Stimulated activated CD8-positive, alpha-beta memory T cell treated with anti-CD3 and anti-CD28 coated beads, Interleukin-2, amount 100 ng/mL, for 1 hour (primary cell): ENCODE measurements at regions not wholly inside any gene's neighbourhood (a gene's known extent, or its start where the extent isn't known, plus 50 kb on each side); places are given as distances from the start of the nearest gene placed in this dataset.
"Not testable (repeated sequence)": the region's sequence is repeated elsewhere in the genome, so short reads cannot be mapped to it uniquely, and the experiment has no call there.

Experiments used
- DNase-seq, 2 donors: peaks; one replicate each; pipeline ENCODE4 v3.0.0-alpha.2; 2020; ENCODE audit warnings: low read depth in 2 of 2

DNA sequence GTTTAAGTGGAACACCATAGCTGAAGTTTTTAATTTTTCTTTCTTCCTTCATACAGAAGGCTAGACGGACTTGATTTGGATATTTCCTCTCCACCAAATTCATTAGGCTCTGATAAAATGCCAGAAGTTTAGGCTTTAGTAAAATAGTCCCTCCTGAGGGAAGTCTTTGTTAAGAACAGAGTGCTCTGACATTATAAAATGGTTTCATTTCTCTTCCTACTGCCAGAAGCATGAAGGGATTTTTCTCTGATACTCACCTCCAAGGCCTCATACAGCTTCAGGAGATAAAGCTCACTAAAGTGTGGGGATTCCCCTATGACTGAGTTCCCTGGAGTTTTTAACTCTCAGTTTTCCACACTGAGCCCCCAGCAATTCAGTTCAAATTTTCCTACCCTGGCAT lies 1489.6 kb downstream of the REEP3 start:
- DNase-seq = no peak

DNA sequence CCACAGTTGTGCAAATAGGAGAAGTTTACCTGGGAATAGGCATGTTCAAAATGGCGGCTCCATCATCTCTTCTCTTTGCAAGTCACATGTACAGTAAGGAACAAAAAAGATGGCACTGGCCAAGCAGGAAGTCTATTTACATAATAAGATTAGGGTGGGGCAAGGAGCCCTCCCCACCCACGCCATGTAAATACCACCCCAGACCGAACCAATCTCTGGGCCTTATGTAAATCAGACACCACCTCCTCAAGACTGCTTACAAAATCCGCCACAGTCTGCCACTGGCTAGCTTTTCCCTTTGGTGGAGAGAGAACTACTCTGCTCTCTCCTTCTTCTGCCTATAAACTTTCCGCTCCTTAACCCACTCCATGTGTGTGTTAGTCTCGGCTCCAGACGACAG lies 1496.3 kb downstream of the REEP3 start:
- no peak for DNase-seq

DNA sequence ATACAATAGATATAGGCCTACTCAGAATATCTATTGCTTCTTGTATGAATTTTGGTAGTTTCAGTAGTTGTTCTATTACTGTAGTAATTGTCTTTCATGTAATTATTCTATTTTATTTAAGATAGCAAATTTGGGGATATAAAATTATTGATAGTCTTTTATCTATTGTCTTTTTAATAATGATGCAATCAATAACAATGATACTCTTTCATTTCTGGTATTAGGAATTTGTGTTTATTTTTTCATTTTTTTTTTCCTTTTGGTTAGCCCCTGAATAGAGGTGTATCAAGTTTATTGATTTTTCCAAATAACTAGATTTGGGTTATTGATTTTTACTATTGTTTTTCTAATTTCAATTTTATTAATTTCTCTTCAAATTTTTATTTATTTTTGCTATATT lies 1503.7 kb downstream of the REEP3 start:
- no peak for DNase-seq

DNA sequence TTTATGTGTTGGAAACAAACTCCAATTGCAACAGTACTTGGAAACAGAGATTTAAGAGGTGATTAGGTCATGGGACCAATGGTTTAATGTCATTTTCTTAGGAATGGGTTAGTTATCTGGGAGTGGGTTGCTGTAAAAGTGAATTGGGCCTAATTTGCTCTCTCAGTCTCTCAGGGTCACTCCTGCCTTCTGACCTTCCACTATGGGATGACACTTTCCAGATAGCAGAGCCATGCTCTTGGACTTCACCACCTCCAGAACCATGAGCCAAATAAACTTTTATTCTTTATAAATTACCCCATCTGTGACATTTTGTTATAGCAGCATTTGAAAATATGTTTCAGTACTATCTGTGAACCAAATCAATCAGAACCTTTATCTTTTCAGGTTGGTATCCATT lies 1509.1 kb downstream of the REEP3 start:
- no peak for DNase-seq

DNA sequence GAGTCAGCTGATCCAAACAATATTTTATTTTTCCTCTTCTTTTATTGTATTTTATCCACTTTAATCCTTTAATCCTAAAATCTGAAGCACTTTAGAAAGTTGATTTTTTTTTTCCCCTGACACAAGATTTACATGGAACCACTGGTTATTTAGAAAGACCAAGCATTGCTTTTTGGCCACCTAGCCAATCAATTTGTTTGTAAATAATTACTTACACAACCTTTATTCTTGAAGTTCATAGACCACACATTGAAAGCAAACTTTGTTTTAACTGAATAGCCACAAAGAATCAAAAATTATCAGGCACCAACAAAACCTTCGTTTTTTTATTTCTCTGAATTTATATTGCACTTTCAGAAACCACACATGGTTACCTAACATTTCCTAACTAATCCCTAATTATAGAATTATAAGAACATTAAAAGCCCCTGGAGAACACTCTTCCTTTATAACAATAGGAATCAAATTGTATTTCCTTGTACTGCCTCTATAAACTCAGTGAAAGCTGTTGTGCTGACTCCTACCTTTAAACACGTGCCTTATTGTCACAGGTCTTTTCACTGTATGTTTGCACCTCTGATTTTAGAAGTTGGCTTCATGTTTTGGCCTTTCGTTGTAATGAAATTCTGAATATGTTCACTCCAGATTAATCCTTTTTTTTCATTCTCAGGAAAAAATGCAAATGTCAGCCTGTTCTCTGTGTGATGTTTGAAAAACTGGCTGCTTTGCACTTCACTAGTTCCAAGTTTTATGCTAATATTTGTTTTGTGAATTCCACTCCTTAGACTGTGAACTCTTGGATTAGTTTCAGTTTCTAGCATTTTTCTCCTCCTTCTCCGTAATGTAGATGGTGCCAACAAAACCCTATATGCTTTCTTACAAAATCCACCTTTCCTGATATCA lies 1511.9 kb downstream of the REEP3 start:
- DNase-seq = no peak

DNA sequence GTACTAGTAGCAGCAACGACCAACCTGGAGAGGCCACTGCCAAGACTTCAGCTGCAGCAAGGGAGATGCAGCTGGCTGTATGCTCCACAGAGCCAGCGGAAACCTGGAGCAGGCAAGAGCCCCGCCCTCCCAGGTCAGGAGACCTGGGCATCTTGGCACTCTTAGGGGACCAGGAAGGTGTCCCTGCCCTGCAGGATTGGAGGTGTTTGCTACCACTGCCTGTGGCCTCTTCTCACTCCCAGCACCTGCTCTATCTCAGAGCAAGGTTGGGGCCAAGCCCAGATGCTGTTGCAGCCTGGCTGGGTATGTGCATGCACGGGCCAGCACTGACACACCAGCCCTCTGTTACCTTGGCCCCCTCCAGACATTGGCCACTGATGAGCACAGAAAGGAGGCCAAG lies 1512.8 kb downstream of the REEP3 start:
- DNase-seq = no peak

DNA sequence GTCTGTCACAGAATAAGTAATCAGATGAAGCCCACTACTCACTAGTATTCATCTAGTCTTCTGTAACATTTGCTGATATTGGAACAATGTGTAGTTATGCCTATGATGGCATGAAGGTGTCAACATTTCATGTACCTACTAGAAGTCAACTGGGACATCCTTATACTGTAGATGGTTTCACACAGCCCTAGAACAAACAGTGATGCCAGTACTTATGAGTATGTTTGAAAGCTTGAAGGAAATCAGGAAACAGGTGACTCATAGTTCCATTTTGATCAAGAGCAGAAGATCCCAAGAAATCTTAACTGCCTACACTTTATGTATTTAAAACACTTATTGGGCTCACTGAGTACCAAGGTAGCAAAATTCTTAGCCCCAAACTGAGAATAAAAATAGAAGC lies 1519.6 kb downstream of the REEP3 start:
- no peak for DNase-seq

DNA sequence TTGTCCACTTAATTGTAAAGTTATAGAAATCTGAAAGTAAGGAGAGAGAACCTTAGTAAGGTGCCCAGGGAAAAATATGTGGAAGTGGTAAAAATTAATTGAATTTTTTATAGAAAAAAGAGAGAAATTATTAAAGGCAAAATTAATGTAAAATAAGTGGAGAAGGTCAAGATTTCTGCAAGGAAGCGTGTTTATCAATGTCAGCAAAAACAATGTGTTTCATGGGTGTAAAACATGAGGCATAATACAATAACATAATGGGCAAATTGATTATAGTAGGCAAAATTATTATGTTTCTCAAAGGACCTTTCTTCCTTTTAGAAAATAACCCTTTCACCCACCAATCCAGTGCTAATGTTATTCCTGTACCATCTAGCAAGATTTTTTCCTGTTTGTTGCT lies 1520.1 kb downstream of the REEP3 start:
- DNase-seq = no peak

DNA sequence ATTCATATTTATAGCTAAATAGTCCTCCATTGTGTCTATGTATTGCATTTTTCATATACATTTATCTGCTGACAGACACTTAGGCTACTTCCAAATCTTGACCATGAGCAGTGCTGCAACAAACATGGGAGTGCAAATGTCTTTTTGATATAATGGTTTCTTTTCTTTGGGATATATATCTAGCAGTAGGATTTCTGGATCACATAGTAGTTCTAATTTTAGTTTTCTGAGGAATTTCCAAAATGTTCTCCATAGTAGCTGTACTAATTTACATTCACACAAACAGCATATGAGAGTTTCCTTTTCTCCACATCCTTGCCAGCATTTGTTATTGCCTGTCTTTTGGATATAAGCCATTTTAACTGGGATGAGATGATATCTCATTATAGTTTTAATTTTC lies 1521.3 kb downstream of the REEP3 start:
- DNase-seq = no peak

DNA sequence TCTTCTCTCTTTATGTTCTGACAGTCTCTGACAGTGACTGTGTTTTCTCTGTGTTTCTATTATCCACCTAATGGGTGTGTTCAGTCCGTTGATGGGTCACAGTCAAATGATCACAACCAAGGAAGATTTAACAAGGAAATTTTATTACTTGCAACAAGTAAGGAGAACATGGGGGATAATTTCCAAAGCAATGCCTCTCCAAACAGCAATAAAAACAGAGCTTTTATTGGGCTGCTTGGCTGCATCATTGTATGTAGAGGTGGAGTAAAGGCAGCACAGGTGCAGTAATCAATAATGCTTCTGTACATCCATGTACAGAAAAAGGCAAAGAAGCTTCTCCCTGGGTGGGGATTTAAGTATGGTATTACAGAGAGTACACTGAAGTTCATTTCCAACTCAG lies 1525.6 kb downstream of the REEP3 start:
- DNase-seq = no peak

DNA sequence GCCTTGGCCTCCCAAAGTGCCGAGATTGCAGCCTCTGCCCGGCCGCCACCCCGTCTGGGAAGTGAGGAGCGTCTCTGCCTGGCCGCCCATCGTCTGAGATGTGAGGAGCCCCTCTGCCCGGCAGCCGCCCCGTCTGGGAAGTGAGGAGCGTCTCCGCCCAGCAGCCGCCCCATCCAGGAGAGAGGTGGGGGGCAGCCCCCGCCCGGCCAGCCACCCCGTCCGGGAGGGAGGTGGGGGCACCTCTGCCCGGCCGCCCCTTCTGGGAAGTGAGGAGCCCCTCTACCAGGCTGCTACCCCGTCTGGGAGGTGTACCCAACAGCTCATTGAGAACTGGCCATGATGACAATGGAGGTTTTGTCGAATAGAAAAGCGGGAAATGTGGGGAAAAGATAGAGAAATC lies 1530.9 kb downstream of the REEP3 start:
- DNase-seq = not testable (repeated sequence)

DNA sequence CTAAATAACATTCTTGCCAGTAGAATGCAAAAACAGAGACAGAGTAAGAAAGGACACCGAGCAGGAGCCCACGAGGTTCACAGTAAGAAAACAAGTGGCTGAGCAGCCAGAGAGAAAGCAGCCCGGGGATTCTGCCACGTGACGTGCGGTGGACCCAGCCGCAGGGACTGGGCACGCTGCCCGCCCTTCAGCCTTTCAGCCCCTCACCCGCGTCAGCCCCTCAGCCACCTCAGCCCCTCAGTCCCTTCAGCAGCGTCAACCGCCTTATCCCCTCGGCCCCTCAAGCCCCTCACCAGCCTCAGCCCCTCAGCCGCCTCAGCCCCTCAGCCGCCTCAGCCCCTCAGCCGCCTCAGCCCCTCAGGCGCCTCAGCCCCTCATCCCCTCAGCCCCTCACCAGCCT lies 1532.2 kb downstream of the REEP3 start:
- DNase-seq = not testable (repeated sequence)

DNA sequence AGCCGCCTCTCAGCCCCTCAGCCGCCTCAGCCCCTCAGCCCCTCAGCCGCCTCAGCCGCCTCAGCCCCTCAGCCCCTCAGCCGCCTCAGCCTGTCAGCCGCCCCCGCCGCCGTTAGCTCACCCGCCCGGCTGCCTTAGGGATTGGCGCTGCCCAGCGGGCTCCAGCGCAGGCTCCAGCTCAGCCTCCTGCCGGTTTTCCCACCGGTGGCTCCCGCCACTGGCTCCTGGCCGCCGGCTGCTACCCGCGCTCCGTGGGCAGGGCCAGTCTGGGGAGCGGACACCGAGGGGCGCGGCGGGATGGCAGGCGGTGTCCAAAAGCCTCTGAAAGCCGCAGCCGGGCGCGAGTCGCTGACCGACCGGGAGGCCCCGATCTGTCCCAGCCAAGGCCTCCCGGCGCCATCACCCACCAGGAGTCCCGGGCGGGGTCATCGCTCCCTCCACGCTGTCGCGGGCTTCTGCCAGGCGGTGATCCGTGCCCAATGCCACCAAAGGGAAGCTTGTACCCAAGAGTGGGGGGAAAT lies 1532.7 kb downstream of the REEP3 start:
- not testable (repeated sequence) for DNase-seq

DNA sequence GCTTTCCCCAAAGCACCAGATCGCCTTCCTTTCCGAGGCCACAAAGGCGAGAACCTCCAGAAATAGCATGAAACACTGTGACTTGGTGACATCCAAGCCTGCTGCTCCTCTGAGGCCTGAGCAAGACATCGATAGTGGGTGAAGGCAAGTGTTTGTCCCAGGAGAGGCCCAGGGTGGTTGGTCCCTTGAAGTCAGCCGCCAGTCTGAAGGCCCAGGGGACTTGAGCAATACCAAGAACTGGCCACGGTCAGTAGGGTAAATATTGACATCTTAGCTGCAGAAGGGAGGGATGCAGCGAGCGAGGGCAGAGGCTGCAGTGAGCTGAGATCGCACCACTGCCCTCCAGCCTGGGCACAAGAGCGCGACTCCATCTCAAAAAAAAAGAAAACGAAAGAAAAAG lies 1533.5 kb downstream of the REEP3 start:
- not testable (repeated sequence) for DNase-seq

DNA sequence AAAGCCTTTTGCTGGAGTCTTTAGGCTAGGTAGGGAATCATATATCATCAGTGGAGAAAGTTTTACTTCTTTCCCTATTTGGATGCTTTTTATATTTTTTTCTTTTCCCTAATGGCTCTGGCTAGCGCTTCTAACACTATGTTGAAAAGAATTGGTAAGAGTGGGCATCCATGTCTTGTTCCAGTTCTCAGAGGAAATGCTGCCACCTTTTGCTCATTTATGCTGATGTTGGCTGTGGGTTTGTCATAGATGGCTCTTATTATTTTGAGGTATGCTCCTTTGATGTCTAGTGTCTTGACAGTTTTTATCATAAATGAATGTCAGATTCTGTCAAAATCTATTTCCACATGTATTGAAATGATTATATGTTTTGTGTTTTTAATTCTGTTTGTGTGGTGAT lies 1544.1 kb downstream of the REEP3 start:
- no peak for DNase-seq

DNA sequence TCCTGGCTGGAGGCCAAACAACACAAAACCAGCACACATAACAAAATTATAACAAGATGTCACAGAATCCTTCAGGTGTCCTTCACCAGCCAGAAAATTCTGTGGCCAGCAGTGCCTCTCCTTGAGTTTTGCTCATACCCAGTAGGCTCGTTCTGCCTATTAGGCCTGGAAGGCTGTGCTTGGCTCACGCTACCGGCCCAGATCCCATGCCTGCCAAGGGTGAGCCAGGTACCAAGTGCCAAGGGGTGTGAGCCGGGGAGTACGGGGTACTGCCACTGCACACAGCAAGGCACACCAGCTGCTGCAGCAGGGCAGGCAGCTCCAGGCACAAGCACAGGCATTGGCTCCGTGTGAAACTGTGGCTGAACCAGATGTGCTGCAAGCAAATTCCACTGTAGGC lies 1562.0 kb downstream of the REEP3 start:
- DNase-seq = no peak

DNA sequence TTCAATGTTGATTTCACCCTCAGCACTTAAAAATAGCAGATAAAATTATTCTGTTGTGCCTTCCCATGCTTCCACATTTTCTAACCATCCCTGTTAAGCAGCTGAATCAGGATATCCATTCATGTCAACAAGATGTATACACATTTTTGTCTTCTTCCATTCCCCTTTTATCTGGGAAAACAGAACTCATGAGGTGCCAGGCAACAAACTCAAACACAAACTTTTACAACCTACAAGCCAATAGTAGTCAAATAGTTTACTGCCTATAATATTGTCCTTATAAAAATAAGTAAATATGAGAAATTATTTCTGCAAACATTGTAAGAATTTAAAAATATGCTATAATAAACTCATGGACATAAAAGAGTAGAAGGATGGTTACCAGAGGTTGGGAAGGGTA lies 1569.8 kb downstream of the REEP3 start:
- no peak for DNase-seq

DNA sequence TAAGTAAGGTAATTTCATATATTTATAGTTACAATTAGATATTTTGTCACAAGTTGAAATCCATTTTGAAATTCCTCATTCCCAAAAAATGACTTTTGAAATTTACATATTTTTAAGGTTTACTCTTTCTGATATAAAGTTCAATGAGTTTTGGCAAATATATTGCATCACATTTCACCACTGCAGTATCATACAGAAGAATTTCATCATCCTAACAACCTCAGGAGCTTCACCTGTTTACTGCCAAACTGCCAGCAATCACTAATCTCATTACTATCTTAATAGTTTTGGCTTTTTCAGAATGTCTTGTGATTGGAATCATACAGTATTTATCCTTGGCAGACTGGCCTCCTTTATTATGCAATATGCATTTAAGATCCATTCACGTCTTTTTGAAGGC lies 1578.9 kb downstream of the REEP3 start:
- no peak for DNase-seq

DNA sequence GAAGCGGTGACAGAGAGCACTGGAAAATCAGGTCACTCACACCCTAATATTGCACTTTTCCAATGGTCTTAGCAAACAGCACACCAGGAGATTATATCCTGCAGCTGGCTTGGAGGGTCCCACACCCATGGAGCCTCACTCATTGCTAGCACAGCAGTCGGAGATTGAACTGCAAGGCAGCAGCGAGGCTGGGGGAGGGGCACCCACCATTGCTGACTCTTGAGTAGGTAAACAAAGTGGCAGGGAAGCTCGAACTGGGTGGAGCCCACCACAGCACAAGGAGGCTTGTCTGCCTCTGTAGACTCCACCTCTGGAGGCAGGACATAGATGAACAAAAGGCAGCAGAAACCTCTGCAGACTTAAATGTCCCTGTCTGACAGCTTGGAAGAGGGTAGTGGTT lies 1579.7 kb downstream of the REEP3 start:
- not testable (repeated sequence) for DNase-seq

DNA sequence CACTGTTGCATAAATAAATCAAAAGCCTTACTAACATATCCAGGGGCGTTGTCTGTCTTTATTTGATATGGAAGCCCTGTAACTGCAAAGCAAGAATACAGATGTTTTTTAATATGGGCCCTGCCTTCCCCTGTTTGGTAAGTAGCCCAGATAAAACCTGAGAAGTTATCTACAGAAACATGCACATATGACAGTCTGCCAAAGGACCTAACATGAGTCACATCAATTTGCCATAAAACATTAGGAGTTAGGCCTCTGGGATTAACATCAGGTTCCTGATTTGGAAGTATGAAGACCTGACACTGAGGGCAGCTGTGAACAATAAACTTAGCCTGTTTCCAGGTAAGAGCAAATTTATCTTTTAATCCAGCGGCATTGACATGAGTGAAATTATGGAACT lies 1588.8 kb downstream of the REEP3 start:
- no peak for DNase-seq

DNA sequence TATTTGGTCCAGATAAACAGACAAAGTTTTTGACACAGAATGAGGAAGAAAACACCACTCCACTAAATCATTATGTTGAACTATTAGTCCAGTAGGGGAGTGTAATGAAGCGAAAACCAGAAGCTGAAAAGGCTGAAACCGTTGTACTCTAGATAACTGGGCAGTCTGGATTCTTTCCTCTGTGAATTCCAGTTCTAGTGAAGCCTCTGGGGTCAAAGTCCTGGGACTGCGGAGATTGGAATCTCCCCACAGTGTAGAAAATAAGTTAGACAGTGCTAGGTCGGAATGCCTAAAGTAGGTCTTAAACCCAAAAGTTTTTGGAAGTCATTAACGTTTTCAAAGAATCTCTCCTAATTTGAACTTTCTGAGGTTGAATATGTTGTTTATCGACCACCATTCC lies 1589.9 kb downstream of the REEP3 start:
- not testable (repeated sequence) for DNase-seq

DNA sequence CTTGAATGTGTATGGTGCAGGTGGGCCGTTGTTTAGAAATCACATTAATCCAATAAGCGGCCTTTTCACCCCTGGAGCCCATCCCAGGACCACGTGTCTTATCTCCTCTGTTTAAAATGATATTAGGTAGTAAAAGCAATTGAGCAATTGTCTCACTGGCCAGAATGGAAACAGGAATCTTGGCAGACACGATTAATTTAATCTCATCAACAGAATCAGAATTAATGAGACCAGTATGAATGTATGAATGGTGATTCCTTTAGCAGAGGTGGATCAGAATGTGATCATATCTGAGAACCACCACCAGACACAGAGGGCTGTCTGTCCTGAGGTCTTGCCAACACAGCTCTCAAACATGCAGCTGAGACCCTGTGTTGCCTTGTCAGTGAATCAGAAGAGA lies 1591.4 kb downstream of the REEP3 start:
- no peak for DNase-seq

DNA sequence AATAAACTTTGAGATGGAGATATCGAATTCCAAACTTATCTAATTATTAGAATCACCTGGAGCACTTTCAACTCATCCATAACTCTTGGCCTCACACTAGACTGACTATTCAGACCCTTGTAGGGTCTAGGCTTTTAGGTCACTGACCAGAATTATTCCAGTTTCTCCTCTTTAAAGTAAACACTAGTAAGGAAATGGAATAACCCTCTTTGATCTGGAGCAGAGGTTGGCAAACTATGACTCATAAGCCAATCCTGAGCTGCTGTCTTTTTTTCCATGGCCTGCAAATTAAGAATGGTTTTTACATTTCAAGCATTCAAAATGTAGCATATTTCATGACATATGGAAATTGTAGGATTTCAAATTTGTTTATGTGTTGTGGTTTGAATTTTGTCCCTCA lies 1601.9 kb downstream of the REEP3 start:
- DNase-seq = no peak

DNA sequence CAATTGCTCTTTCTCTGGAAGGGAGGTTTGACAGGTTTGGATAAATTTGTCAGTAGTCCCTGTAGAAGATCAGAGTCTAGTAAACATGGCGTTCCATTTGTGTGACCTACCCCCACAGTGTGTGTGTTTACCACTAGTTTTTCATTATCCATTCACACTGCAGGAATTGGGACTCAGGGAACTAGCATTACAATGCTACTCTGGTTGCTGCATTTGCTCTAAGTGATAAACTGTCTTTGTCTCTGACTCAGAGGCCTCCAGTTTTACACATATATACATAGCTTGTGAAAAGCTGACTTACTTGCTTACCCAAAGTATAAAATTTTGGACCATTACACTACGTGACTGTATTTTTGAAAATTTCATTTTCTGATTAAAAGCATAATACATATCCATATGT lies 1604.0 kb downstream of the REEP3 start:
- DNase-seq = no peak
